A673 (cell line): ENCODE measurements at regions not wholly inside any gene's neighbourhood (a gene's known extent, or its start where the extent isn't known, plus 50 kb on each side); places are given as distances from the start of the nearest gene placed in this dataset.

Source experiments
- BruUV-seq: library from RNA; stranded (reverse); fragments of 400-500 nt; replicated peaks from 2 replicates; lab custom pipeline; 2021; lab: Mats Ljungman, UMichigan
- CTCF ChIA-PET: fragments of 300-600 bp; sonication (Branson Sonifier 250); formaldehyde crosslinking; loops from one replicate; lab custom pipeline; 2022; ENCODE audit warnings: antibody characterized with exemption; lab: Charles Lee
- POLR2A ChIA-PET: fragments of 300-600 bp; sonication (Branson Sonifier 250); formaldehyde crosslinking; loops from one replicate; lab custom pipeline; 2022; ENCODE audit warnings: antibody characterized with exemption; ENCODE audit not compliant: low non-redundant PET; lab: Charles Lee
- DNase-seq: peaks from one replicate; pipeline ENCODE4 v3.0.0-alpha.2; 2015; ENCODE audit warnings: low spot score
- H3K27ac ChIP-seq: fragments of 200-600 bp; sonication (generic); 2 replicates; pipeline ENCODE4 v1.5.1; 2016; ENCODE audit warnings: mixed run types, low read depth, mild to moderate bottlenecking, mixed read lengths, antibody characterized with exemption, low read length; ENCODE audit not compliant: poor library complexity, severe bottlenecking
- H3K27me3 ChIP-seq: fragments of 200-600 bp; sonication (generic); replicated peaks from 2 replicates; pipeline ENCODE4 v1.6.1; 2017; ENCODE audit warnings: mixed run types, low read depth, mild to moderate bottlenecking, mixed read lengths, antibody characterized with exemption, low read length; ENCODE audit not compliant: insufficient read depth, poor library complexity
- H3K36me3 ChIP-seq: fragments of 200-600 bp; sonication (generic); 2 replicates; pipeline ENCODE4 v1.6.1; 2016; ENCODE audit warnings: mixed run types, mild to moderate bottlenecking, mixed read lengths, antibody characterized with exemption, low read length; ENCODE audit not compliant: insufficient read depth, poor library complexity, severe bottlenecking
- H3K4me1 ChIP-seq: fragments of 200-600 bp; sonication (generic); 2 replicates; pipeline ENCODE4 v1.6.1; 2017; ENCODE audit warnings: mixed run types, mild to moderate bottlenecking, mixed read lengths, antibody characterized with exemption, low read length; ENCODE audit not compliant: insufficient read depth, poor library complexity, severe bottlenecking
- H3K4me3 ChIP-seq: fragments of 200-600 bp; sonication (generic); 2 replicates; pipeline ENCODE4 v1.5.1; 2016; ENCODE audit warnings: low read depth, mixed run types, mild to moderate bottlenecking, mixed read lengths, low read length; ENCODE audit not compliant: poor library complexity, severe bottlenecking
- H3K9me3 ChIP-seq: fragments of 200-600 bp; sonication (generic); 2 replicates; pipeline ENCODE4 v1.6.1; 2016; ENCODE audit warnings: mixed run types, low read depth, mild to moderate bottlenecking, mixed read lengths, antibody characterized with exemption, low read length; ENCODE audit not compliant: poor library complexity, severe bottlenecking
- EZH2 ChIP-seq: fragments of 200-600 bp; sonication (generic); IDR thresholded peaks from 2 replicates; pipeline ENCODE4 v1.6.1; 2017; ENCODE audit warnings: borderline replicate concordance, low read depth, mild to moderate bottlenecking, mixed read lengths, antibody characterized with exemption, low read length; ENCODE audit not compliant: poor library complexity, severe bottlenecking
- intact Hi-C: fragments of 100-400 bp; cut with micrococcal nuclease; formaldehyde crosslinking; loops from one replicate; pipeline ENCODE4 v1.10.0; 2022; ENCODE audit not compliant: unreplicated experiment
- TF ChIP-seq, protein P1 (sequence below): fragments of 300-800, 200-600 bp; sonication (generic); conservative IDR thresholded peaks from 2 replicates; pipeline ENCODE4 v1.5.1; 2017; ENCODE audit warnings: low read depth, mild to moderate bottlenecking, antibody characterized with exemption, low read length, moderate library complexity, mixed read lengths

DNA sequence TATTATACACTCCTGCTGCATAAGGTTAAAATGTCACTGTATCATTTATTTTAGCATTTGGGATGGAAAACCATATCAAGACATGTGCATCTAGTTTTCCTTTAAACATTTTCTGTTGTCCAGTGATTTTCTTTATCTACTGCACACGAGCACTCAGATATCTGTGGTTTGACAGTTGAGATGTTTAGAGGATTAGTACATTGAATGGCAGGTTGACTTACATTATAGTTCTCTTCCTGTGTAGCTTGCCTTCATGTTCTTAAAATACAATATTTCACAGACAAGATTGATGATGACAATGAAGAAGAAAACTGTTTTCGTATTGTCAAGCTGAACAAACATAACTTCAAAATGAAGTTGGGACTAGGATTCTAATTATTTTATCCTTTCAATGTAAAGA, 2378.4 kb upstream of the WWC1 start:
- intact Hi-C loops: no loop called here
- no peaks in the 10 kb centered on the region for H3K9me3 ChIP-seq
- POLR2A ChIA-PET: no interaction called here
- no peaks in the 10 kb centered on the region for H3K27me3 ChIP-seq
- CTCF ChIA-PET: no interaction called here
- no peak for DNase-seq
- no peak overlapping the region for H3K27ac ChIP-seq
- TF ChIP-seq, protein P1, sequence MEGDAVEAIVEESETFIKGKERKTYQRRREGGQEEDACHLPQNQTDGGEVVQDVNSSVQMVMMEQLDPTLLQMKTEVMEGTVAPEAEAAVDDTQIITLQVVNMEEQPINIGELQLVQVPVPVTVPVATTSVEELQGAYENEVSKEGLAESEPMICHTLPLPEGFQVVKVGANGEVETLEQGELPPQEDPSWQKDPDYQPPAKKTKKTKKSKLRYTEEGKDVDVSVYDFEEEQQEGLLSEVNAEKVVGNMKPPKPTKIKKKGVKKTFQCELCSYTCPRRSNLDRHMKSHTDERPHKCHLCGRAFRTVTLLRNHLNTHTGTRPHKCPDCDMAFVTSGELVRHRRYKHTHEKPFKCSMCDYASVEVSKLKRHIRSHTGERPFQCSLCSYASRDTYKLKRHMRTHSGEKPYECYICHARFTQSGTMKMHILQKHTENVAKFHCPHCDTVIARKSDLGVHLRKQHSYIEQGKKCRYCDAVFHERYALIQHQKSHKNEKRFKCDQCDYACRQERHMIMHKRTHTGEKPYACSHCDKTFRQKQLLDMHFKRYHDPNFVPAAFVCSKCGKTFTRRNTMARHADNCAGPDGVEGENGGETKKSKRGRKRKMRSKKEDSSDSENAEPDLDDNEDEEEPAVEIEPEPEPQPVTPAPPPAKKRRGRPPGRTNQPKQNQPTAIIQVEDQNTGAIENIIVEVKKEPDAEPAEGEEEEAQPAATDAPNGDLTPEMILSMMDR: no peak
- no peak for TF ChIP-seq EZH2
- BruUV-seq: no TSS peak
- H3K36me3 ChIP-seq: no peaks in the 10 kb centered on the region
- no peaks in the 10 kb centered on the region for H3K4me1 ChIP-seq
- H3K4me3 ChIP-seq: no peak overlapping the region

- TF ChIP-seq, protein P1: no peak
- TF ChIP-seq EZH2: no peak
- CTCF ChIA-PET: no interaction called here
- Histone ChIP-seq H3K27me3 (no peaks in the 10 kb centered on the region), H3K27ac (no peak overlapping the region), H3K9me3 (no peaks in the 10 kb centered on the region), H3K36me3 (no peaks in the 10 kb centered on the region), H3K4me3 (no peak overlapping the region), H3K4me1 (no peaks in the 10 kb centered on the region)
- intact Hi-C loops: no loop called here
- DNase-seq: no peak
- no TSS peak for BruUV-seq
- POLR2A ChIA-PET: interaction anchor here (0.7 kb wide), 1 partner anchor 666 kb away, joined by 3 read pairs; no protein-coding TSS in a partner anchor
These were observed 2377.0 kb upstream of the WWC1 start for GRCh38 chr5:165914456-165914855.

- ChIA-PET CTCF (no interaction called here), POLR2A (no interaction called here)
- no peaks in the 10 kb centered on the region for H3K9me3 ChIP-seq
- no peak overlapping the region for H3K4me3 ChIP-seq
- no peak for TF ChIP-seq EZH2
- TF ChIP-seq, protein P1: no peak
- H3K36me3 ChIP-seq: no peaks in the 10 kb centered on the region
- H3K27me3 ChIP-seq: no peaks in the 10 kb centered on the region
- H3K4me1 ChIP-seq: no peaks in the 10 kb centered on the region
- BruUV-seq: no TSS peak
- intact Hi-C loops: no loop called here
- no peak for DNase-seq
- H3K27ac ChIP-seq: no peak overlapping the region
These were observed 2372.2 kb upstream of the WWC1 start for GRCh38 chr5:165919196-165919595.
